ENCODE measurements at regions not wholly inside any gene's neighbourhood (a gene's known extent, or its start where the extent isn't known, plus 50 kb on each side); places are given as distances from the start of the nearest gene placed in this dataset.

DNA sequence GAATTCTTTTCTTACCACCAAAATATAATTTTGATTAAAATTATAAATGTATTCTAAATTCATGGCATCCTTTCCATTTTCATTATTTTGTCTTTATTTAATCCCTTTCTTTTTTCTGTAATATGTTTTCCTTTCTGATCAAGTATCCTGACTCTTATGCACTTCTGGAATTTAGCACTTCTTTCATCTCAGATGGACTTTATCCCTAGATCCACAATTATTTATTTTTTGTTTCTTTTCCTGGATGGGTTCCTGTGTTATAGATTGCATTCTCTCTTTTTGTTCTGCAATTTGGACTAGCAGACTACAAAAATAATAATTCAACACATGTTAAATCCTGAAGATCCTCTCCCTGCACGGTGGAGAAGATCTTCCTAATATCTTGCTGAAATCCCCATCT lies 76.9 kb upstream of the CDIN1 start:
- TF ChIP-seq CTCF (conservative IDR thresholded peaks at IDR 0.05): no peak
- Histone ChIP-seq H3K27me3 (ENCODE audit: insufficient read depth, low read length) (no peaks in the 10 kb centered on the region), H4K8ac (replicated peaks; ENCODE audit: insufficient read length, low read depth, low read length) (no peak overlapping the region), H3K4me2 (ENCODE audit: insufficient read depth, insufficient read length, low read length) (no peak overlapping the region), H3K79me2 (ENCODE audit: insufficient read depth, low read length) (no peaks in the 10 kb centered on the region), H3K14ac (ENCODE audit: insufficient read depth, low read length) (no peak overlapping the region), H3K9ac (ENCODE audit: extremely low read depth, insufficient read length, low read length) (no peak overlapping the region), H3K23ac (ENCODE audit: insufficient read length, low read depth, low read length) (no peak overlapping the region), H3K27ac (ENCODE audit: insufficient read length, low read depth, low read length) (no peak overlapping the region), H4K5ac (ENCODE audit: insufficient read length, low read depth, low read length) (no peak overlapping the region), H3K18ac (ENCODE audit: insufficient read length, low read depth, low read length) (no peak overlapping the region), H2BK12ac (ENCODE audit: insufficient read length, low read depth, low read length) (no peak overlapping the region), H2AFZ (ENCODE audit: low read length) (no peak overlapping the region), H4K20me1 (ENCODE audit: control insufficient read depth, insufficient read depth, insufficient read length) (no peaks in the 10 kb centered on the region), H3K56ac (ENCODE audit: insufficient read length, low read depth, low read length) (no peak overlapping the region), H3K23me2 (ENCODE audit: insufficient read length, low read depth, low read length, poor library complexity, severe bottlenecking) (no peaks in the 10 kb centered on the region), H2AK5ac (ENCODE audit: insufficient read length, low read length) (no peak overlapping the region), H2BK20ac (ENCODE audit: low read depth, low read length, poor library complexity, severe bottlenecking) (no peak overlapping the region), H3K9me3 (ENCODE audit: control insufficient read depth, low read depth, low read length) (no peaks in the 10 kb centered on the region), H3T11ph (ENCODE audit: low read length) (no peak overlapping the region), H2BK15ac (ENCODE audit: low read depth, low read length) (no peak overlapping the region), H2BK5ac (ENCODE audit: insufficient read length, low read length) (no peak overlapping the region), H4K91ac (ENCODE audit: insufficient read length, low read depth, low read length) (no peak overlapping the region), H3K4ac (ENCODE audit: low read depth, low read length) (no peak overlapping the region), H3K4me1 (ENCODE audit: insufficient read depth, low read length) (no peaks in the 10 kb centered on the region; the same call in 1 of the 2 replicates), H3K79me1 (ENCODE audit: insufficient read depth, low read depth, low read length, poor library complexity, severe bottlenecking) (no peaks in the 10 kb centered on the region), H2BK120ac (ENCODE audit: low read depth, low read length, poor library complexity, severe bottlenecking) (no peak overlapping the region)
- Mint-ChIP-seq H3K4me3 (no peak overlapping the region), H3K4me1 (peaks cover 10 to 16% of the 10 kb centered on the region in 2 experiments), H3K9me3 (no peaks in the 10 kb centered on the region), H3K27me3 (ENCODE audit: low read depth) (no peaks in the 10 kb centered on the region), H3K27ac (no peak overlapping the region), H3K36me3 (ENCODE audit: insufficient read depth in 1 of 3, low read depth in 3 of 3) (no peaks in the 10 kb centered on the region)
- no CpG with 5 or more reads among the region's 1 CpG for whole genome bisulfite sequencing (ENCODE audit: extremely low coverage, insufficient read length, low lambda C conversion rate)
- no peak for DNase-seq

Measured in H9 (cell line).